ENCODE measurements at regions not wholly inside any gene's neighbourhood (a gene's known extent, or its start where the extent isn't known, plus 50 kb on each side); places are given as distances from the start of the nearest gene placed in this dataset.

GRCh38 chr17:63185420-63185819 is 219.4 kb downstream of the TANC2 start:
- TF ChIP-seq CTCF (IDR thresholded peaks at IDR 0.05) (no peak), EP300 (IDR thresholded peaks at IDR 0.05) (no peak)
